ENCODE measurements at regions not wholly inside any gene's neighbourhood (a gene's known extent, or its start where the extent isn't known, plus 50 kb on each side); places are given as distances from the start of the nearest gene placed in this dataset.

GRCh38 chr9:31013371-31013770, 1371.1 kb upstream of the ACO1 start:
- TF ChIP-seq ZNF529 (tag by site-specific recombination; IDR thresholded peaks at IDR 0.05; ENCODE audit: insufficient replicate concordance) (no peak), ZNF561 (tag by site-specific recombination; IDR thresholded peaks at IDR 0.05; ENCODE audit: borderline replicate concordance) (no peak), TRIM28 (IDR thresholded peaks at IDR 0.05; ENCODE audit: borderline replicate concordance, low read length) (no peak), TSHZ1 (tag by site-specific recombination; IDR thresholded peaks at IDR 0.05; ENCODE audit: borderline replicate concordance) (no peak), ZNF624 (tag by site-specific recombination; IDR thresholded peaks at IDR 0.05) (no peak), ZNF335 (tag by site-specific recombination; conservative IDR thresholded peaks at IDR 0.05) (no peak), HIC1 (tag by site-specific recombination; IDR thresholded peaks at IDR 0.05) (no peak), ZNF324 (tag by site-specific recombination; IDR thresholded peaks at IDR 0.05) (no peak)
- CTCF ChIA-PET, result no interaction called here

GRCh38 chr9:31023847-31024246, 1360.6 kb upstream of the ACO1 start:
- ChIA-PET CTCF (no interaction called here), POLR2A (no interaction called here)
- Histone ChIP-seq H3K4me1 (ENCODE audit: control insufficient read depth, insufficient read depth, low read length) (no peaks in the 10 kb centered on the region), H3K36me3 (ENCODE audit: control insufficient read depth in 2 of 2, insufficient read depth in 1 of 2, low read length in 2 of 2) (no peaks in the 10 kb centered on the region), H3K4me3 (ENCODE audit: low read depth, low read length) (no peak overlapping the region), H3K9me3 (ENCODE audit: control insufficient read depth, insufficient read depth, low read depth, low read length) (no peaks in the 10 kb centered on the region), H3K27ac (ENCODE audit: extremely low read depth, low read depth, low read length) (no peak overlapping the region)
- TF ChIP-seq TRIM28 (IDR thresholded peaks at IDR 0.05; ENCODE audit: borderline replicate concordance, low read length) (no peak), ZNF391 (tag by site-specific recombination; IDR thresholded peaks at IDR 0.05; ENCODE audit: borderline replicate concordance, low read depth) (no peak), BCL6B (tag by site-specific recombination; IDR thresholded peaks at IDR 0.05) (no peak), ZNF148 (tag by site-specific recombination; IDR thresholded peaks at IDR 0.05; ENCODE audit: borderline replicate concordance) (no peak), ZNF488 (tag by site-specific recombination; IDR thresholded peaks at IDR 0.05) (no peak), KLF16 (tag by site-specific recombination; IDR thresholded peaks at IDR 0.05) (no peak), ZNF610 (tag by site-specific recombination; IDR thresholded peaks at IDR 0.05; ENCODE audit: borderline replicate concordance) (no peak), ZBTB26 (tag by site-specific recombination; optimal IDR thresholded peaks at IDR 0.05) (no peak), ELK4 (IDR thresholded peaks at IDR 0.05; ENCODE audit: borderline replicate concordance, low read depth, low read length) (no peak), ZNF623 (tag by site-specific recombination; IDR thresholded peaks at IDR 0.05) (no peak), ZNF146 (tag by site-specific recombination; IDR thresholded peaks at IDR 0.05) (no peak), ZNF19 (tag by site-specific recombination; IDR thresholded peaks at IDR 0.05; ENCODE audit: low read depth) (no peak), MYNN (tag by site-specific recombination; IDR thresholded peaks at IDR 0.05; ENCODE audit: borderline replicate concordance) (no peak), ZNF16 (tag by site-specific recombination; IDR thresholded peaks at IDR 0.05; ENCODE audit: low read depth) (no peak)

More at GRCh38 chr9:31013371-31013770, 1371.1 kb upstream of the ACO1 start:
- no peaks in the 10 kb centered on the region for H3K4me1 ChIP-seq (ENCODE audit: control insufficient read depth, insufficient read depth, low read length)
- no peak overlapping the region for H3K27ac ChIP-seq (ENCODE audit: extremely low read depth, low read depth, low read length)
- H3K9me3 ChIP-seq (ENCODE audit: control insufficient read depth, insufficient read depth, low read depth, low read length), result no peaks in the 10 kb centered on the region
- POLR2A ChIA-PET, result no interaction called here
- no peaks in the 10 kb centered on the region for H3K36me3 ChIP-seq (ENCODE audit: control insufficient read depth in 2 of 2, insufficient read depth in 1 of 2, low read length in 2 of 2)
- no peak overlapping the region for H3K4me3 ChIP-seq (ENCODE audit: low read depth, low read length)

Measured in HEK293 (cell line).